MM.1S (cell line): ENCODE measurements at regions not wholly inside any gene's neighbourhood (a gene's known extent, or its start where the extent isn't known, plus 50 kb on each side); places are given as distances from the start of the nearest gene placed in this dataset.

Source experiments
- EZH2phosphoT487 ChIP-seq: fragments of 300-600 bp; sonication (generic); IDR thresholded peaks from 2 replicates; pipeline ENCODE4 v1.6.1; 2018; ENCODE audit warnings: antibody characterized with exemption, low read length
- TF ChIP-seq, protein P1 (sequence below): fragments of 300-600 bp; sonication (generic); IDR thresholded peaks from 2 replicates; pipeline ENCODE4 v1.5.1; 2016; ENCODE audit warnings: antibody characterized with exemption, low read length, mixed read lengths

DNA sequence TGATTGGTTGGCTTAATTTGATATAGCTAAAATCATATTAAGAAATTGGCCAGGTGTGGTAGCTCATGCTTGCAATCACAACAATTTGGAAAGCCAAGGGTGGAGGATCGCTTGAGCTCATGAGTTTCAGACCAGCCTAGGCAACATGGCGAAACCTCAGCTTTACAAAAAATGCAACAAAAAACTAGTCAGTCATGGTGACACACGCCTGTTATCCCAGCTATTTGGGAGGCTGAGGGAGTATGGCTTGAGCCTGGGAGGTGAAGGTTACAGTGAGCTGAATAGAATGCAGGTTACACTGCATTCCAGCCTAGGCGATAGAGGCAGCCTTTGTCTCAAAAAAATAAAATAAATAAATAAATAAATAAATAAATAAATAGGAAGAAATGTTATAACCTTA, 1579.6 kb upstream of the SLC10A2 start:
- TF ChIP-seq, protein P1, sequence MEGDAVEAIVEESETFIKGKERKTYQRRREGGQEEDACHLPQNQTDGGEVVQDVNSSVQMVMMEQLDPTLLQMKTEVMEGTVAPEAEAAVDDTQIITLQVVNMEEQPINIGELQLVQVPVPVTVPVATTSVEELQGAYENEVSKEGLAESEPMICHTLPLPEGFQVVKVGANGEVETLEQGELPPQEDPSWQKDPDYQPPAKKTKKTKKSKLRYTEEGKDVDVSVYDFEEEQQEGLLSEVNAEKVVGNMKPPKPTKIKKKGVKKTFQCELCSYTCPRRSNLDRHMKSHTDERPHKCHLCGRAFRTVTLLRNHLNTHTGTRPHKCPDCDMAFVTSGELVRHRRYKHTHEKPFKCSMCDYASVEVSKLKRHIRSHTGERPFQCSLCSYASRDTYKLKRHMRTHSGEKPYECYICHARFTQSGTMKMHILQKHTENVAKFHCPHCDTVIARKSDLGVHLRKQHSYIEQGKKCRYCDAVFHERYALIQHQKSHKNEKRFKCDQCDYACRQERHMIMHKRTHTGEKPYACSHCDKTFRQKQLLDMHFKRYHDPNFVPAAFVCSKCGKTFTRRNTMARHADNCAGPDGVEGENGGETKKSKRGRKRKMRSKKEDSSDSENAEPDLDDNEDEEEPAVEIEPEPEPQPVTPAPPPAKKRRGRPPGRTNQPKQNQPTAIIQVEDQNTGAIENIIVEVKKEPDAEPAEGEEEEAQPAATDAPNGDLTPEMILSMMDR: no peak
- no peak for TF ChIP-seq EZH2phosphoT487
